Sigmoid colon (tissue), 4 donors: ENCODE measurements at regions not wholly inside any gene's neighbourhood (a gene's known extent, or its start where the extent isn't known, plus 50 kb on each side); places are given as distances from the start of the nearest gene placed in this dataset.

Source experiments
- CTCF ChIP-seq, 4 experiments: fragments of 450-650 bp in 3 of 4; fragments of 200-600 bp in 1 of 4; IDR thresholded peaks; one replicate each; pipeline ENCODE4 v1.5.1; 2016 to 2019; ENCODE audit warnings: antibody characterized with exemption in 4 of 4, mild to moderate bottlenecking in 3 of 4, moderate library complexity in 2 of 4
- EP300 ChIP-seq, 4 donors: sonication (generic); formaldehyde crosslinking; IDR thresholded peaks; one replicate each; pipeline ENCODE4 v1.6.1; 2017; ENCODE audit warnings: antibody characterized with exemption in 4 of 4
- POLR2A ChIP-seq, 2 donors: fragments of 450-650 bp; IDR thresholded peaks; one replicate each; pipeline ENCODE4 v1.6.1; 2016; ENCODE audit warnings: antibody characterized with exemption in 2 of 2, mild to moderate bottlenecking in 2 of 2, moderate library complexity in 2 of 2

- no peak for TF ChIP-seq POLR2A (IDR thresholded peaks at IDR 0.05)
- no peak for TF ChIP-seq CTCF (IDR thresholded peaks at IDR 0.05)
- TF ChIP-seq EP300 (IDR thresholded peaks at IDR 0.05) = no peak
These were observed 63.6 kb downstream of the TNP1 start for GRCh38 chr2:216796115-216796840.
